ENCODE measurements at regions not wholly inside any gene's neighbourhood (a gene's known extent, or its start where the extent isn't known, plus 50 kb on each side); places are given as distances from the start of the nearest gene placed in this dataset.

DNA sequence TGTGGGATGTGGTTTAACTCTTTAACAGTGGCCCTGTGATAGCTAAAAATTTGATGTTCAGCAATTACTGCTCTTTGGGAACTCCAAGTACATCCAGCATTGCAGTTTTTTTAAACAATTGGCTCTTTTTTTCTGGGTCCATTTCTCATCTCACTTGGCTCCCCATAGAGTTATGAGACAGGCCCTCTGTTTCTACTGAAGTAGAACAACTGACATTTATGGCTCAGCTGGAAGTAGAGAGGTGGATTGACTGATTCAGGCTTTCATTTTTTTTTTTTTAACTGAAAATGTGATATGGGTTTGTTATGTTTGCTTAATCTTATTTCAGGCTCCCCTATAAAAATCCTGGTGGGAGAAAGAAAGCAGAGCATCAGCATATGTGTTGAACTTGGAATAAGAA, 96.6 kb upstream of the CD180 start:
- H3K4me3 ChIP-seq (ENCODE audit: low read depth, low read length) = no peak overlapping the region
- TF ChIP-seq, protein P1, sequence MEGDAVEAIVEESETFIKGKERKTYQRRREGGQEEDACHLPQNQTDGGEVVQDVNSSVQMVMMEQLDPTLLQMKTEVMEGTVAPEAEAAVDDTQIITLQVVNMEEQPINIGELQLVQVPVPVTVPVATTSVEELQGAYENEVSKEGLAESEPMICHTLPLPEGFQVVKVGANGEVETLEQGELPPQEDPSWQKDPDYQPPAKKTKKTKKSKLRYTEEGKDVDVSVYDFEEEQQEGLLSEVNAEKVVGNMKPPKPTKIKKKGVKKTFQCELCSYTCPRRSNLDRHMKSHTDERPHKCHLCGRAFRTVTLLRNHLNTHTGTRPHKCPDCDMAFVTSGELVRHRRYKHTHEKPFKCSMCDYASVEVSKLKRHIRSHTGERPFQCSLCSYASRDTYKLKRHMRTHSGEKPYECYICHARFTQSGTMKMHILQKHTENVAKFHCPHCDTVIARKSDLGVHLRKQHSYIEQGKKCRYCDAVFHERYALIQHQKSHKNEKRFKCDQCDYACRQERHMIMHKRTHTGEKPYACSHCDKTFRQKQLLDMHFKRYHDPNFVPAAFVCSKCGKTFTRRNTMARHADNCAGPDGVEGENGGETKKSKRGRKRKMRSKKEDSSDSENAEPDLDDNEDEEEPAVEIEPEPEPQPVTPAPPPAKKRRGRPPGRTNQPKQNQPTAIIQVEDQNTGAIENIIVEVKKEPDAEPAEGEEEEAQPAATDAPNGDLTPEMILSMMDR (conservative IDR thresholded peaks at IDR 0.05; ENCODE audit: low read depth, low read length) = no peak
- no peak for DNase-seq (ENCODE audit: low read depth)

DNA sequence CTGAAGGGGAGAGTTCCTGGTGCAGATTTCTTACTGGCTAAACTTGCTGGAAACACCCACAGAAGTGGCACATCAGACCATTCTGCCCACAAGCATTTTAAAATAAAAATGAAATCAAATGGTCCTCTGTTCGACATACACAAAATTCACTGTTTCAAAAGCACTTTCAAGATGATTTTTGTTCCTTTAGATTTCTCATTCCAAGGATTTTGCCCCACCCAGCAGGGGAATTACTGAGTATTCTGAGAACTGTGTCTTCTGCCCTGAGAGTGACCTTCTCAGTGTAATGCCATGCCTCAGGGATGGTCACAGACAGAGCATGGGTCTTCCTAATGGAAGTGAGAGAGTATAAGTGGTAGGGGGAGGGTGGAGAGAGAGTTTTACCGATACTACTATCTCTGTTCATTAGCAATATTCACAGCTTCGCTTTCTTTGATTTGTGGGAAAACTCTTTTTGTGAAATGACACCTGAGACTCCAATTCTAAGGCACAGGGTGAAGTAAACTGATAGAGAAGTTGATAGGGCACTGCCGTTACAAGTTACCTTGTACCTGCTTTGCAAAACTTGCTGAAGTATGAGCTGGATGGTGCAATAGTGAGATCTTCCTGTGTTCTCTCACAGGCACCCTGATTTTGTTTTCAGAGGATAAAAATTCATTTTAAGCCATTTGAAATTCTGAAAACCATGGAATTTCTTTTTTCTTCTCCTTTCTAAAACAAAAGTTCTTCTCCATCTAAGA, 95.8 kb upstream of the CD180 start:
- TF ChIP-seq, protein P1 (conservative IDR thresholded peaks at IDR 0.05; ENCODE audit: low read depth, low read length) = no peak
- no peak overlapping the region for H3K4me3 ChIP-seq (ENCODE audit: low read depth, low read length)
- no peak for DNase-seq (ENCODE audit: low read depth)

DNA sequence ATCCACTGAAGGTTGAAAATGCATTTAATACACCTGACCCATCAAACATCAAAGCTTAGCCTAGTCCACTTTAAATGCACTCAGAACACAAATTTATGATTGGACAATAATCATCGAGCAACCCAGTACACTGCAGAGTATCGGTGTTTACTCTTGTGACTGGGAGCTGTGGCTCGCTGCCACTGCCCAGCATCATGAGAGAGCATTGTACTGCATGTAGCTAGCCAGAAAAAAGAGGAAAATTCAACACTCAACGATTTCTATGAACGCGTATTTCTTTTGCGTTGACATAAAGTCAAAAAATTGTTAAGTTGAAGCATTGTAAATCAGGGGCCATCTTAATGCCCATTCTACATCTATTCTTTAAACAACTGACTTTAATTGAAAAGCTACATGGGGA, 95.1 kb upstream of the CD180 start:
- TF ChIP-seq, protein P1 (conservative IDR thresholded peaks at IDR 0.05; ENCODE audit: low read depth, low read length) = no peak
- DNase-seq (ENCODE audit: low read depth) = no peak
- H3K4me3 ChIP-seq (ENCODE audit: low read depth, low read length) = no peak overlapping the region

DNA sequence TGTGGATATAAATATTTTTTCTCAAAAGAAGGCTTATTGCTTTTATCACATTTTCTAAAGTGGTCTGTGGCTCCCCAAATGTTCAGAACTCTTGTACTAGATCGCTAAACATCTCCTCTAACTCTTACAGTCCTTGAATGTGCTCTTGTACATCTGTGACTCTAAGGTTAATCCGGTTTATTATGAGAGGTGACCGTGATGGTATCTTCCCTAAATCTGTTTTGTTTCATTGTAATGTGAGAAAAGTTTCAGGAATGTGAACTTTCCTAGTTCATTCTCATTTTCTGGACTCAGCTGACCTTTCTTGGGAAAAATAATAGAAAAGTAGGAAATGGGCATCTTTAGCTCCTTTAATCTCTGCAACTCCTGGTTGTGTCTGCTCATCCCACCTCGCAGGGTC, 94.5 kb upstream of the CD180 start:
- no peak overlapping the region for H3K4me3 ChIP-seq (ENCODE audit: low read depth, low read length)
- no peak for DNase-seq (ENCODE audit: low read depth)
- TF ChIP-seq, protein P1 (conservative IDR thresholded peaks at IDR 0.05; ENCODE audit: low read depth, low read length) = no peak

GRCh38 chr5:67290655-67291054, 94.1 kb upstream of the CD180 start:
- no peak overlapping the region for H3K4me3 ChIP-seq (ENCODE audit: low read depth, low read length)
- no peak for DNase-seq (ENCODE audit: low read depth)
- TF ChIP-seq, protein P1 (conservative IDR thresholded peaks at IDR 0.05; ENCODE audit: low read depth, low read length) = no peak

DNA sequence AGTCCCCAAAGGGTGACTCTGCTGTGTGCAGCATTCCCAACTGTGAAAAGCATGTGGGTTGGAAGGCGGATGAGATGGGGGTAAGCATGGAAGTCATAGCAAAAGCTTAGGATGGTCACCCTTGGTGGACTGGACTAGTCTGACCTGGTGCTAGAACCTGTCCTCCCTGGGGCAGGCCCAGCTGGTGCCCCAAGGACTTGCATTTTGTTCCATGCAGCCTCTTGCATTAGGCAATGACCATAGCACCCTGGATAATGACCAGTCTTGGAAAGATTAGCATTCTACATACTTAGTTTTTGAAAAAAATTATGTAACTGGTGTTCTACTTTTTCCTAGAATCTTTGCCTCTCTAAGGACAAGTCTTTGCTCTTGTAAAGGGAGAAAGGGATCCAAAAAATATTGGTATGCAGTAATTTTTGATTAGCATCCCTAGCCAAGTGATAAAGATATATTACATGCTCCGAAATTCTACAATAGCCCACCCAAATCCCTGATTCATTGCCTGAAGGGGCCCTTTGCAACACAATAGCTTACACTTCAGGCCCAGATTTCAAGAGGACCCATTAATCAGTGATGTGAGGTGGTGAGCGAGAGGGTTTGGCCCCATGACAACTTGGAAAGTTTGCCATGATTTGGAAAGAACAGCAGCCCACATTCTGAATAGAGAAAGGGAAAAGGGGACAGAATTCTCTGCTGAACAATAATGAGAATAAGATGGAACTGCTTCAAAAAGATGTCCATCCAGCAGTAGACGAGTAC, 93.3 kb upstream of the CD180 start:
- TF ChIP-seq, protein P1 (conservative IDR thresholded peaks at IDR 0.05; ENCODE audit: low read depth, low read length) = no peak
- H3K4me3 ChIP-seq (ENCODE audit: low read depth, low read length) = no peak overlapping the region
- DNase-seq (ENCODE audit: low read depth) = no peak
